GM12878 (cell line): ENCODE measurements at regions not wholly inside any gene's neighbourhood (a gene's known extent, or its start where the extent isn't known, plus 50 kb on each side); places are given as distances from the start of the nearest gene placed in this dataset.

Source experiments
- ATAC-seq: fragments of 200-7000 bp; cut with Tn5 transposase; 3 replicates; pipeline ENCODE4 v1.9.1; 2020; ENCODE audit warnings: mild to moderate bottlenecking, moderate library complexity
- BruUV-seq: library from RNA; stranded (reverse); fragments of 400-500 nt; replicated peaks from 2 replicates; lab custom pipeline; 2021; lab: Mats Ljungman, UMichigan
- CTCF ChIA-PET: fragments of 300-600 bp; sonication (Branson Sonifier 250); formaldehyde crosslinking; extraction: SDS; loops from one replicate; lab custom pipeline; 2021; ENCODE audit warnings: inconsistent platforms; lab: Yijun Ruan, JAX
- POLR2A ChIA-PET: fragments of 350-600 bp; formaldehyde crosslinking; extraction: SDS; loops from one replicate; lab custom pipeline; 2021; ENCODE audit warnings: inconsistent platforms; lab: Charles Lee
- RAD21 ChIA-PET: fragments of 300-600 bp; sonication (Branson Sonifier 250); formaldehyde crosslinking; loops from one replicate; lab custom pipeline; 2023; ENCODE audit warnings: antibody characterized with exemption; ENCODE audit not compliant: unreplicated experiment; lab: Charles Lee
- SMC1A ChIA-PET: fragments of 300-600 bp; sonication (Branson Sonifier 250); formaldehyde crosslinking; loops from one replicate; lab custom pipeline; 2023; ENCODE audit not compliant: unreplicated experiment, uncharacterized antibody; lab: Charles Lee
- DNase-seq: peaks from one replicate; pipeline ENCODE4 v3.0.0-alpha.2; 2011; ENCODE audit warnings: low read depth, low spot score
- FAIRE-seq: peaks from 3 replicates; lab custom pipeline; 2011; peaks lifted over from hg19 to GRCh38; lab: Jason Lieb, UNC
- H2AFZ ChIP-seq: 2 replicates; pipeline ENCODE4 v1.6.0; 2011; ENCODE audit warnings: low read depth, low read length, control low read depth; ENCODE audit not compliant: control insufficient read depth
- H3K27ac ChIP-seq: 2 replicates; pipeline ENCODE4 v1.5.1; 2011; ENCODE audit warnings: control low read depth; ENCODE audit not compliant: control insufficient read depth, insufficient read depth
- H3K27me3 ChIP-seq, 2 experiments: replicated peaks in 1 of 2; 2 replicates each; pipeline versions ENCODE4 v1.6.0 to v1.6.1; 2011; ENCODE audit warnings: low read length in 1 of 2; ENCODE audit not compliant: control insufficient read depth in 2 of 2, insufficient read depth in 2 of 2
- H3K36me3 ChIP-seq, 2 experiments: 2 replicates each; pipeline ENCODE4 v1.5.1; 2011; ENCODE audit warnings: low read length in 1 of 2; ENCODE audit not compliant: control insufficient read depth in 2 of 2, insufficient read depth in 2 of 2
- H3K4me1 ChIP-seq: 2 replicates; pipeline ENCODE4 v1.6.1; 2011; ENCODE audit warnings: mild to moderate bottlenecking, low read length, moderate library complexity, mixed read lengths; ENCODE audit not compliant: control insufficient read depth, insufficient read depth
- H3K4me2 ChIP-seq: 2 replicates; pipeline ENCODE4 v1.6.0; 2011; ENCODE audit warnings: control low read depth; ENCODE audit not compliant: control insufficient read depth, insufficient read depth
- H3K4me3 ChIP-seq: fragments of 200-600 bp; sonication (generic); 2 replicates; pipeline ENCODE4 v1.5.1; 2016
- H3K79me2 ChIP-seq: 2 replicates; pipeline ENCODE4 v1.6.0; 2011; ENCODE audit warnings: low read length; ENCODE audit not compliant: control insufficient read depth, insufficient read depth
- H3K9ac ChIP-seq: 2 replicates; pipeline ENCODE4 v1.8.0; 2011; ENCODE audit warnings: low read length, control low read depth, mixed read lengths; ENCODE audit not compliant: control insufficient read depth, insufficient read depth
- H3K9me3 ChIP-seq: replicated peaks from 3 replicates; pipeline ENCODE4 v1.5.1; 2011; ENCODE audit warnings: mild to moderate bottlenecking, low read length; ENCODE audit not compliant: control insufficient read depth, insufficient read depth
- H4K20me1 ChIP-seq: 2 replicates; pipeline ENCODE4 v1.6.0; 2011; ENCODE audit not compliant: control insufficient read depth, insufficient read depth
- BACH1 ChIP-seq: fragments of 450-650 bp; IDR thresholded peaks from 2 replicates; pipeline ENCODE4 v1.6.1; 2017; ENCODE audit warnings: mild to moderate bottlenecking, borderline replicate concordance
- ETV6 ChIP-seq, 2 experiments: fragments of 450-650 bp in 1 of 2; IDR thresholded peaks in 1 of 2; conservative IDR thresholded peaks in 1 of 2; 2 replicates each; pipeline ENCODE4 v1.6.1; 2014; ENCODE audit warnings: antibody characterized with exemption in 1 of 2, borderline replicate concordance in 1 of 2, low read depth in 1 of 2, mild to moderate bottlenecking in 1 of 2, moderate library complexity in 1 of 2
- NRF1 ChIP-seq: conservative IDR thresholded peaks from 2 replicates; pipeline ENCODE4 v1.6.1; 2011; ENCODE audit warnings: mild to moderate bottlenecking, low read depth, low read length, improper control_type of control experiment
- POLR2AphosphoS5 ChIP-seq: IDR thresholded peaks from 2 replicates; pipeline ENCODE4 v1.6.1; 2011; ENCODE audit warnings: mild to moderate bottlenecking, low read length, inconsistent platforms
- SPI1 ChIP-seq: IDR thresholded peaks from 2 replicates; pipeline ENCODE4 v1.6.1; 2011; ENCODE audit warnings: low read depth, mild to moderate bottlenecking, low read length, moderate library complexity, borderline replicate concordance; ENCODE audit not compliant: insufficient read depth
- WGBS: methylation state at CpG from one replicate; pipeline ENCODE4 v1.1.6; 2016; ENCODE audit warnings: low lambda C conversion rate; ENCODE audit not compliant: insufficient replicate concordance, insufficient coverage; ENCODE audit errors: missing lambda C conversion rate; 5-methylcytosine and 5-hydroxymethylcytosine counted together
- in situ Hi-C: fragments of 300-500 bp; cut with MboI; formaldehyde crosslinking; loops from 9 replicates; pipeline ENCODE4 v1.14.3; 2018; ENCODE audit warnings: mixed read lengths
- intact Hi-C: fragments of 100-400 bp; cut with micrococcal nuclease; formaldehyde crosslinking; loops from one replicate; pipeline ENCODE4 v1.14.2; 2022; ENCODE audit not compliant: unreplicated experiment
- TF ChIP-seq, protein P1 (sequence below): fragments of 450-650 bp; IDR thresholded peaks from 2 replicates; pipeline ENCODE4 v1.6.1; 2018; ENCODE audit warnings: mild to moderate bottlenecking, low read depth, moderate library complexity; ENCODE audit not compliant: partially characterized antibody
- TF ChIP-seq, protein P2 (sequence below): IDR thresholded peaks from 2 replicates; pipeline ENCODE4 v1.6.1; 2012; ENCODE audit warnings: low read depth, low read length, improper control_type of control experiment
- TF ChIP-seq, protein P3 (sequence below): fragments of 450-650 bp; IDR thresholded peaks from 2 replicates; pipeline ENCODE4 v1.6.1; 2017; ENCODE audit warnings: mild to moderate bottlenecking

DNA sequence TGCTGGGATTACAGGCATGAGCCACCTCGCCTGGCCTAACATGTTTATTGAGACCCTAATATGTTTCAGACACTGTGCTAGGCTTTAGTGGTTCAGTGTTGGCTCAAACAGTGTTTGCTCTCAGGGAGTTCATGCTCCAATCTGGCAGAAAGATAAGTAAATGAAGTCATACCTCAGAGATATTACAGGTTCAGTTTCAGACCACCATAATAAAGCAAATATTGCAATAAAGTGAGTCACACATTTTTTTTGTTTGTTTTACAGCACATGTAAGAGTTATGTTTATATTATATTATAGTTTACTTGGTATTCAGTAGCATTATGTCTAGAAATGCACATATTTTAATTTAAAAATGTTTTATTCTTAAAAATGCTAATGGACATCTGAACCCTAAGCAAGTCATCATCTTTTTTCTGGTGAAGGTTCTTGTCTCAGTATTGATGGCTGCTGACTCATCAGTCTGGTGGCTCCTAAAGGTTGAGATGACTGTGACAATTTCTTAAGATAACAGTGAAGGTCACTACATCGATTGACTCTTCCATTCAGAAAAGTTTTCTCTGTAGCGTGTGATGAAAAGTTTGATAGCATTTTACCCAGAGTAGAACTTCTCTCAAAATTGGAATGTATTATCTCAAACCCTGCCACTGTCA, 243.0 kb upstream of the ANO5 start:
- no peaks in the 10 kb centered on the region for H4K20me1 ChIP-seq
- H3K9me3 ChIP-seq = no peaks in the 10 kb centered on the region
- no peak overlapping the region for H3K9ac ChIP-seq
- 11% methylated on average over 3 of the region's 3 CpGs for WGBS
- no peak overlapping the region for H3K4me2 ChIP-seq
- H3K36me3 ChIP-seq = no peaks in the 10 kb centered on the region
- H3K4me3 ChIP-seq = no peak overlapping the region
- H3K4me1 ChIP-seq = no peaks in the 10 kb centered on the region
- CTCF ChIA-PET = interaction anchor here (0.7 to 1.0 kb wide), 2 partner anchors 9 to 26 kb away, joined by 3 read pairs; no protein-coding TSS in a partner anchor
- DNase-seq (no peak), ATAC-seq (no peak), FAIRE-seq (no peak)
- BruUV-seq = no TSS peak
- intact Hi-C loops = no loop called here
- in situ Hi-C loops = no loop called here
- TF ChIP-seq, protein P1, sequence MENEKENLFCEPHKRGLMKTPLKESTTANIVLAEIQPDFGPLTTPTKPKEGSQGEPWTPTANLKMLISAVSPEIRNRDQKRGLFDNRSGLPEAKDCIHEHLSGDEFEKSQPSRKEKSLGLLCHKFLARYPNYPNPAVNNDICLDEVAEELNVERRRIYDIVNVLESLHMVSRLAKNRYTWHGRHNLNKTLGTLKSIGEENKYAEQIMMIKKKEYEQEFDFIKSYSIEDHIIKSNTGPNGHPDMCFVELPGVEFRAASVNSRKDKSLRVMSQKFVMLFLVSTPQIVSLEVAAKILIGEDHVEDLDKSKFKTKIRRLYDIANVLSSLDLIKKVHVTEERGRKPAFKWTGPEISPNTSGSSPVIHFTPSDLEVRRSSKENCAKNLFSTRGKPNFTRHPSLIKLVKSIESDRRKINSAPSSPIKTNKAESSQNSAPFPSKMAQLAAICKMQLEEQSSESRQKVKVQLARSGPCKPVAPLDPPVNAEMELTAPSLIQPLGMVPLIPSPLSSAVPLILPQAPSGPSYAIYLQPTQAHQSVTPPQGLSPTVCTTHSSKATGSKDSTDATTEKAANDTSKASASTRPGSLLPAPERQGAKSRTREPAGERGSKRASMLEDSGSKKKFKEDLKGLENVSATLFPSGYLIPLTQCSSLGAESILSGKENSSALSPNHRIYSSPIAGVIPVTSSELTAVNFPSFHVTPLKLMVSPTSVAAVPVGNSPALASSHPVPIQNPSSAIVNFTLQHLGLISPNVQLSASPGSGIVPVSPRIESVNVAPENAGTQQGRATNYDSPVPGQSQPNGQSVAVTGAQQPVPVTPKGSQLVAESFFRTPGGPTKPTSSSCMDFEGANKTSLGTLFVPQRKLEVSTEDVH = no peak
- TF ChIP-seq, protein P2, sequence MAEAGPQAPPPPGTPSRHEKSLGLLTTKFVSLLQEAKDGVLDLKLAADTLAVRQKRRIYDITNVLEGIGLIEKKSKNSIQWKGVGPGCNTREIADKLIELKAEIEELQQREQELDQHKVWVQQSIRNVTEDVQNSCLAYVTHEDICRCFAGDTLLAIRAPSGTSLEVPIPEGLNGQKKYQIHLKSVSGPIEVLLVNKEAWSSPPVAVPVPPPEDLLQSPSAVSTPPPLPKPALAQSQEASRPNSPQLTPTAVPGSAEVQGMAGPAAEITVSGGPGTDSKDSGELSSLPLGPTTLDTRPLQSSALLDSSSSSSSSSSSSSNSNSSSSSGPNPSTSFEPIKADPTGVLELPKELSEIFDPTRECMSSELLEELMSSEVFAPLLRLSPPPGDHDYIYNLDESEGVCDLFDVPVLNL = no peak
- no peak for TF ChIP-seq BACH1
- no peak for TF ChIP-seq ETV6 (conservative IDR thresholded peaks at IDR 0.05 in 1 of 2, IDR thresholded peaks at IDR 0.05 in 1 of 2; ENCODE audit: borderline replicate concordance in 1 of 2, low read depth in 1 of 2)
- TF ChIP-seq SPI1 = no peak
- no peak for TF ChIP-seq POLR2AphosphoS5
- TF ChIP-seq NRF1 = no peak
- TF ChIP-seq, protein P3, sequence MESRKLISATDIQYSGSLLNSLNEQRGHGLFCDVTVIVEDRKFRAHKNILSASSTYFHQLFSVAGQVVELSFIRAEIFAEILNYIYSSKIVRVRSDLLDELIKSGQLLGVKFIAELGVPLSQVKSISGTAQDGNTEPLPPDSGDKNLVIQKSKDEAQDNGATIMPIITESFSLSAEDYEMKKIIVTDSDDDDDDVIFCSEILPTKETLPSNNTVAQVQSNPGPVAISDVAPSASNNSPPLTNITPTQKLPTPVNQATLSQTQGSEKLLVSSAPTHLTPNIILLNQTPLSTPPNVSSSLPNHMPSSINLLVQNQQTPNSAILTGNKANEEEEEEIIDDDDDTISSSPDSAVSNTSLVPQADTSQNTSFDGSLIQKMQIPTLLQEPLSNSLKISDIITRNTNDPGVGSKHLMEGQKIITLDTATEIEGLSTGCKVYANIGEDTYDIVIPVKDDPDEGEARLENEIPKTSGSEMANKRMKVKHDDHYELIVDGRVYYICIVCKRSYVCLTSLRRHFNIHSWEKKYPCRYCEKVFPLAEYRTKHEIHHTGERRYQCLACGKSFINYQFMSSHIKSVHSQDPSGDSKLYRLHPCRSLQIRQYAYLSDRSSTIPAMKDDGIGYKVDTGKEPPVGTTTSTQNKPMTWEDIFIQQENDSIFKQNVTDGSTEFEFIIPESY = no peak
- H2AFZ ChIP-seq = no peak overlapping the region
- RAD21 ChIA-PET = no interaction called here
- POLR2A ChIA-PET = interaction anchor here (0.7 kb wide), 1 partner anchor 25 kb away, joined by 4 read pairs; no protein-coding TSS in a partner anchor
- SMC1A ChIA-PET = interaction anchor here (1.3 kb wide), 1 partner anchor 14 kb away, joined by 4 read pairs; no protein-coding TSS in a partner anchor
- no peaks in the 10 kb centered on the region for H3K27me3 ChIP-seq
- H3K79me2 ChIP-seq = no peaks in the 10 kb centered on the region
- H3K27ac ChIP-seq = no peak overlapping the region
